ENCODE measurements at regions not wholly inside any gene's neighbourhood (a gene's known extent, or its start where the extent isn't known, plus 50 kb on each side); places are given as distances from the start of the nearest gene placed in this dataset.

DNA sequence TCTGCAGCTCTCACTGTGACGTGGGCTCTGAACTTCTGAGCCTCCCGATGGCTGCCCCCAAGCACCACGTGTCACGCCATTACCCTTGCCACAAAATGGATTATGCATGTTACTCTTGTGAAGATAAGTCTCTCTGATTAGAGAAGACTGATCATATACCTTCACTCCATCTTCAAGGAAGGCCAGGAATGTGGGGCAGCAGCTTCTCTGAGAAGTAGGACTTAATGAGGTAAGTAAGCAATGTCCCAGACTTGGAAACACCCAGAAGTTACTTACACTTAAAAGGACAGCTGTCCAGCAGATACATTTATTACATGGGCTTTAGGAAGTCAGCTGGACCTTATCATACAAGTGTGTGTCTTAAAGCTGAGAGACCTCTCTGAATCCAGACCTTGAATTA, 155.0 kb downstream of the FGF1 start:
- no peak overlapping the region for H3K27ac ChIP-seq (ENCODE audit: control insufficient read depth, insufficient read depth)
- no peak overlapping the region for H3K9ac ChIP-seq (ENCODE audit: control insufficient read depth, insufficient read depth, low read length)
- no peaks in the 10 kb centered on the region; the same call in 2 of the 3 replicates for H3K9me3 ChIP-seq (replicated peaks; ENCODE audit: control insufficient read depth, insufficient read depth, low read length)
- ChIA-PET SMC1A (ENCODE audit: uncharacterized antibody, unreplicated experiment) (interaction anchor here (0.9 kb wide), 1 partner anchor 55 kb away, joined by 3 read pairs; no protein-coding TSS in a partner anchor), POLR2A (no interaction called here), RAD21 (ENCODE audit: unreplicated experiment) (no interaction called here), CTCF (no interaction called here)
- ATAC-seq (no peak), FAIRE-seq (no peak), DNase-seq (ENCODE audit: low read depth, low spot score) (no peak)
- no peaks in the 10 kb centered on the region; the same call in 1 of the 2 replicates for H3K4me1 ChIP-seq (ENCODE audit: control insufficient read depth, insufficient read depth, low read length)
- 49% methylated on average over 4 of the region's 4 CpGs for WGBS (ENCODE audit: insufficient coverage, insufficient replicate concordance, low lambda C conversion rate, missing lambda C conversion rate)
- no peak overlapping the region for H3K4me3 ChIP-seq
- H2AFZ ChIP-seq (ENCODE audit: control insufficient read depth, low read depth, low read length) = no peak overlapping the region
- H3K36me3 ChIP-seq (ENCODE audit: control insufficient read depth in 2 of 2, insufficient read depth in 2 of 2, low read length in 1 of 2) = no peaks in the 10 kb centered on the region
- H3K79me2 ChIP-seq (ENCODE audit: control insufficient read depth, insufficient read depth, low read length) = no peaks in the 10 kb centered on the region
- no peaks in the 10 kb centered on the region for H3K27me3 ChIP-seq (replicated peaks in 1 of 2; ENCODE audit: control insufficient read depth in 2 of 2, insufficient read depth in 2 of 2, low read length in 1 of 2)
- TF ChIP-seq BCL11A (IDR thresholded peaks at IDR 0.05; ENCODE audit: low read depth, low read length) = no peak
- no peak for TF ChIP-seq NFYB (IDR thresholded peaks at IDR 0.05; ENCODE audit: insufficient read depth, low read depth, low read length)
- TF ChIP-seq, protein P1, sequence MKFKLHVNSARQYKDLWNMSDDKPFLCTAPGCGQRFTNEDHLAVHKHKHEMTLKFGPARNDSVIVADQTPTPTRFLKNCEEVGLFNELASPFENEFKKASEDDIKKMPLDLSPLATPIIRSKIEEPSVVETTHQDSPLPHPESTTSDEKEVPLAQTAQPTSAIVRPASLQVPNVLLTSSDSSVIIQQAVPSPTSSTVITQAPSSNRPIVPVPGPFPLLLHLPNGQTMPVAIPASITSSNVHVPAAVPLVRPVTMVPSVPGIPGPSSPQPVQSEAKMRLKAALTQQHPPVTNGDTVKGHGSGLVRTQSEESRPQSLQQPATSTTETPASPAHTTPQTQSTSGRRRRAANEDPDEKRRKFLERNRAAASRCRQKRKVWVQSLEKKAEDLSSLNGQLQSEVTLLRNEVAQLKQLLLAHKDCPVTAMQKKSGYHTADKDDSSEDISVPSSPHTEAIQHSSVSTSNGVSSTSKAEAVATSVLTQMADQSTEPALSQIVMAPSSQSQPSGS (IDR thresholded peaks at IDR 0.05; ENCODE audit: low read length) = no peak
- TF ChIP-seq LARP7 (IDR thresholded peaks at IDR 0.05) = no peak
- no peak for TF ChIP-seq SMAD5 (IDR thresholded peaks at IDR 0.05; ENCODE audit: low read depth)
- TF ChIP-seq CREM (IDR thresholded peaks at IDR 0.05; ENCODE audit: low read depth) = no peak
- TF ChIP-seq SMAD1 (IDR thresholded peaks at IDR 0.05; ENCODE audit: low read depth, partially characterized antibody) = no peak
- no peak for TF ChIP-seq TARDBP (IDR thresholded peaks at IDR 0.05; ENCODE audit: borderline replicate concordance)
- no peak for TF ChIP-seq BMI1 (IDR thresholded peaks at IDR 0.05; ENCODE audit: borderline replicate concordance)
- TF ChIP-seq BACH1 (IDR thresholded peaks at IDR 0.05; ENCODE audit: borderline replicate concordance) = no peak
- no peak for TF ChIP-seq GATAD2B (conservative IDR thresholded peaks at IDR 0.05; ENCODE audit: low read depth)
- TF ChIP-seq RBBP5 (conservative IDR thresholded peaks at IDR 0.05) = no peak
- TF ChIP-seq, protein P2, sequence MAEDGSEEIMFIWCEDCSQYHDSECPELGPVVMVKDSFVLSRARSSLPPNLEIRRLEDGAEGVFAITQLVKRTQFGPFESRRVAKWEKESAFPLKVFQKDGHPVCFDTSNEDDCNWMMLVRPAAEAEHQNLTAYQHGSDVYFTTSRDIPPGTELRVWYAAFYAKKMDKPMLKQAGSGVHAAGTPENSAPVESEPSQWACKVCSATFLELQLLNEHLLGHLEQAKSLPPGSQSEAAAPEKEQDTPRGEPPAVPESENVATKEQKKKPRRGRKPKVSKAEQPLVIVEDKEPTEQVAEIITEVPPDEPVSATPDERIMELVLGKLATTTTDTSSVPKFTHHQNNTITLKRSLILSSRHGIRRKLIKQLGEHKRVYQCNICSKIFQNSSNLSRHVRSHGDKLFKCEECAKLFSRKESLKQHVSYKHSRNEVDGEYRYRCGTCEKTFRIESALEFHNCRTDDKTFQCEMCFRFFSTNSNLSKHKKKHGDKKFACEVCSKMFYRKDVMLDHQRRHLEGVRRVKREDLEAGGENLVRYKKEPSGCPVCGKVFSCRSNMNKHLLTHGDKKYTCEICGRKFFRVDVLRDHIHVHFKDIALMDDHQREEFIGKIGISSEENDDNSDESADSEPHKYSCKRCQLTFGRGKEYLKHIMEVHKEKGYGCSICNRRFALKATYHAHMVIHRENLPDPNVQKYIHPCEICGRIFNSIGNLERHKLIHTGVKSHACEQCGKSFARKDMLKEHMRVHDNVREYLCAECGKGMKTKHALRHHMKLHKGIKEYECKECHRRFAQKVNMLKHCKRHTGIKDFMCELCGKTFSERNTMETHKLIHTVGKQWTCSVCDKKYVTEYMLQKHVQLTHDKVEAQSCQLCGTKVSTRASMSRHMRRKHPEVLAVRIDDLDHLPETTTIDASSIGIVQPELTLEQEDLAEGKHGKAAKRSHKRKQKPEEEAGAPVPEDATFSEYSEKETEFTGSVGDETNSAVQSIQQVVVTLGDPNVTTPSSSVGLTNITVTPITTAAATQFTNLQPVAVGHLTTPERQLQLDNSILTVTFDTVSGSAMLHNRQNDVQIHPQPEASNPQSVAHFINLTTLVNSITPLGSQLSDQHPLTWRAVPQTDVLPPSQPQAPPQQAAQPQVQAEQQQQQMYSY (CRISPR knock-in tag; IDR thresholded peaks at IDR 0.05) = no peak
- TF ChIP-seq HDAC6 (IDR thresholded peaks at IDR 0.05; ENCODE audit: unreplicated experiment) = no peak
- TF ChIP-seq SIX5 (IDR thresholded peaks at IDR 0.05; ENCODE audit: low read depth, low read length, severe bottlenecking) = no peak
- BruUV-seq (replicated peaks) = no TSS peak
- no peak overlapping the region for H3K4me2 ChIP-seq (ENCODE audit: control insufficient read depth, insufficient read depth)
- no peaks in the 10 kb centered on the region for H4K20me1 ChIP-seq (ENCODE audit: control insufficient read depth, insufficient read depth)
- in situ Hi-C loops (cut with MboI) = no loop called here
- intact Hi-C loops (cut with micrococcal nuclease; ENCODE audit: unreplicated experiment) = no loop called here

Data from GM12878 (cell line).